ENCODE measurements at regions not wholly inside any gene's neighbourhood (a gene's known extent, or its start where the extent isn't known, plus 50 kb on each side); places are given as distances from the start of the nearest gene placed in this dataset.

GRCh38 chr3:43922374-43922773 is 231.6 kb downstream of the ABHD5 start:
- no peak for TF ChIP-seq CTCF (IDR thresholded peaks at IDR 0.05)
- peaks cover 15% of the 10 kb centered on the region for H3K27me3 ChIP-seq (ENCODE audit: low read depth)
- H3K36me3 ChIP-seq, result no peaks in the 10 kb centered on the region
- DNase-seq (no peak), ATAC-seq (no peak)
- no peaks in the 10 kb centered on the region for H3K9me3 ChIP-seq
- H3K4me3 ChIP-seq, result no peak overlapping the region
- intact Hi-C loops (cut with DNase I), result no loop called here
- H3K4me1 ChIP-seq, result no peaks in the 10 kb centered on the region
- H3K27ac ChIP-seq, result no peak overlapping the region

- intact Hi-C loops (cut with DNase I), result no loop called here
- ATAC-seq (peak; percentile 46 to 50), DNase-seq (no peak)
- Histone ChIP-seq H3K27ac (no peak overlapping the region), H3K4me1 (no peaks in the 10 kb centered on the region), H3K27me3 (ENCODE audit: low read depth) (peaks cover 15% of the 10 kb centered on the region), H3K4me3 (no peak overlapping the region), H3K36me3 (no peaks in the 10 kb centered on the region), H3K9me3 (no peaks in the 10 kb centered on the region)
- TF ChIP-seq CTCF (IDR thresholded peaks at IDR 0.05), result no peak
Observed at GRCh38 chr3:43923104-43923882, 232.6 kb downstream of the ABHD5 start.

GRCh38 chr3:43926055-43926454 is 235.3 kb downstream of the ABHD5 start:
- no peaks in the 10 kb centered on the region for H3K36me3 ChIP-seq
- no peaks in the 10 kb centered on the region for H3K4me1 ChIP-seq
- no peak overlapping the region for H3K27ac ChIP-seq
- intact Hi-C loops (cut with DNase I), result no loop called here
- H3K4me3 ChIP-seq, result no peak overlapping the region
- no peak for TF ChIP-seq CTCF (IDR thresholded peaks at IDR 0.05)
- no peak for DNase-seq
- no peak for ATAC-seq
- H3K9me3 ChIP-seq, result no peaks in the 10 kb centered on the region
- peaks cover 13% of the 10 kb centered on the region for H3K27me3 ChIP-seq (ENCODE audit: low read depth)

DNA sequence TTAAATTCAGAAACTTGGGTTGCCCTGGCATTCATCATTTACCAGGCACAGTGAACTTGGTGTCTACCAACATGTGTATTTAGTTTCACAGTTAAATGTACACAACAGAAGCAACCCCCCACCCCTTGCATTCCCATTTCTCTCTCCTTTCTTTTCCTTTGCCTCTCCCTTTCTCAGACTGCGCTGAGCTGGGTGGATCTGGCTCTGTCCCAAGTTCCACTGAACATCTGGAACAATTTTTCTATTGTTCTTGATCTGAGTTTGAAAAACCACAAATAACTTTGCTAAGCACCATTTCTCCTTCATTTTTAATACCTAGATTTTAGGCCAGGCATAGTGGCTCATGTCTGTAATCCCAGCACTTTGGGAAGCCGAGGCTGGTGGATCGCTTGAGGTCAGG is 242.2 kb downstream of the ABHD5 start:
- Histone ChIP-seq H3K27ac (no peak overlapping the region), H3K27me3 (ENCODE audit: low read depth) (no peaks in the 10 kb centered on the region), H3K9me3 (no peaks in the 10 kb centered on the region), H3K4me1 (no peaks in the 10 kb centered on the region), H3K36me3 (no peaks in the 10 kb centered on the region), H3K4me3 (no peak overlapping the region)
- DNase-seq (no peak), ATAC-seq (no peak)
- intact Hi-C loops (cut with DNase I), result no loop called here
- TF ChIP-seq CTCF (IDR thresholded peaks at IDR 0.05), result no peak

GRCh38 chr3:43948013-43948412 is 257.3 kb downstream of the ABHD5 start:
- intact Hi-C loops (cut with DNase I), result no loop called here
- DNase-seq (no peak), ATAC-seq (no peak)
- Histone ChIP-seq H3K27me3 (ENCODE audit: low read depth) (peaks cover 10% of the 10 kb centered on the region), H3K4me3 (no peak overlapping the region), H3K4me1 (no peaks in the 10 kb centered on the region), H3K27ac (no peak overlapping the region), H3K9me3 (no peaks in the 10 kb centered on the region), H3K36me3 (no peaks in the 10 kb centered on the region)
- no peak for TF ChIP-seq CTCF (IDR thresholded peaks at IDR 0.05)

All from lower lobe of right lung (tissue), 2 donors.